H1 (cell line): ENCODE measurements at regions not wholly inside any gene's neighbourhood (a gene's known extent, or its start where the extent isn't known, plus 50 kb on each side); places are given as distances from the start of the nearest gene placed in this dataset.

Source experiments
- TF ChIP-seq, protein P1 (sequence below): fragments of 300-600 bp; sonication (generic); IDR thresholded peaks from 2 replicates; pipeline ENCODE4 v1.7.1; 2012; ENCODE audit warnings: low read length, moderate library complexity, mild to moderate bottlenecking, inconsistent platforms; ENCODE audit not compliant: insufficient replicate concordance

DNA sequence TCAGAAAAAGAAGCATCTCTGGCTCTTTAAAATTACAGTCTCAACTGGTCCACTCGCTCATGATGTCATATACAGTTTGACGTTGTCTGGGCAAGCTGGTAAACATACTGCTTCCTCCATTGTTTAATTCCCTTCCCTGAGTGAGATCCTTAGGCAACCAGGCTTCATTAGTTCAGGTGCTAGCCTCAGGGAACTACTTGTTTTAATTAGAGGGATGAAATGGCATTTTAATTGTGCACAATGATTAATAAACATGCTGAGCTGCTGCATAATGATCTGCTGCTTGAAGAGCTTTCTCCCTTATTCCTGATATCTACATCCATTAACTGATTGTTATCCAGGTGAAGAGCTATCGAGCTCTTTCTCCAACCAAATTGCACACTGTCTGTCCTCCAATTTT, 195.6 kb upstream of the ETAA1 start (continued):
- TF ChIP-seq, protein P1, sequence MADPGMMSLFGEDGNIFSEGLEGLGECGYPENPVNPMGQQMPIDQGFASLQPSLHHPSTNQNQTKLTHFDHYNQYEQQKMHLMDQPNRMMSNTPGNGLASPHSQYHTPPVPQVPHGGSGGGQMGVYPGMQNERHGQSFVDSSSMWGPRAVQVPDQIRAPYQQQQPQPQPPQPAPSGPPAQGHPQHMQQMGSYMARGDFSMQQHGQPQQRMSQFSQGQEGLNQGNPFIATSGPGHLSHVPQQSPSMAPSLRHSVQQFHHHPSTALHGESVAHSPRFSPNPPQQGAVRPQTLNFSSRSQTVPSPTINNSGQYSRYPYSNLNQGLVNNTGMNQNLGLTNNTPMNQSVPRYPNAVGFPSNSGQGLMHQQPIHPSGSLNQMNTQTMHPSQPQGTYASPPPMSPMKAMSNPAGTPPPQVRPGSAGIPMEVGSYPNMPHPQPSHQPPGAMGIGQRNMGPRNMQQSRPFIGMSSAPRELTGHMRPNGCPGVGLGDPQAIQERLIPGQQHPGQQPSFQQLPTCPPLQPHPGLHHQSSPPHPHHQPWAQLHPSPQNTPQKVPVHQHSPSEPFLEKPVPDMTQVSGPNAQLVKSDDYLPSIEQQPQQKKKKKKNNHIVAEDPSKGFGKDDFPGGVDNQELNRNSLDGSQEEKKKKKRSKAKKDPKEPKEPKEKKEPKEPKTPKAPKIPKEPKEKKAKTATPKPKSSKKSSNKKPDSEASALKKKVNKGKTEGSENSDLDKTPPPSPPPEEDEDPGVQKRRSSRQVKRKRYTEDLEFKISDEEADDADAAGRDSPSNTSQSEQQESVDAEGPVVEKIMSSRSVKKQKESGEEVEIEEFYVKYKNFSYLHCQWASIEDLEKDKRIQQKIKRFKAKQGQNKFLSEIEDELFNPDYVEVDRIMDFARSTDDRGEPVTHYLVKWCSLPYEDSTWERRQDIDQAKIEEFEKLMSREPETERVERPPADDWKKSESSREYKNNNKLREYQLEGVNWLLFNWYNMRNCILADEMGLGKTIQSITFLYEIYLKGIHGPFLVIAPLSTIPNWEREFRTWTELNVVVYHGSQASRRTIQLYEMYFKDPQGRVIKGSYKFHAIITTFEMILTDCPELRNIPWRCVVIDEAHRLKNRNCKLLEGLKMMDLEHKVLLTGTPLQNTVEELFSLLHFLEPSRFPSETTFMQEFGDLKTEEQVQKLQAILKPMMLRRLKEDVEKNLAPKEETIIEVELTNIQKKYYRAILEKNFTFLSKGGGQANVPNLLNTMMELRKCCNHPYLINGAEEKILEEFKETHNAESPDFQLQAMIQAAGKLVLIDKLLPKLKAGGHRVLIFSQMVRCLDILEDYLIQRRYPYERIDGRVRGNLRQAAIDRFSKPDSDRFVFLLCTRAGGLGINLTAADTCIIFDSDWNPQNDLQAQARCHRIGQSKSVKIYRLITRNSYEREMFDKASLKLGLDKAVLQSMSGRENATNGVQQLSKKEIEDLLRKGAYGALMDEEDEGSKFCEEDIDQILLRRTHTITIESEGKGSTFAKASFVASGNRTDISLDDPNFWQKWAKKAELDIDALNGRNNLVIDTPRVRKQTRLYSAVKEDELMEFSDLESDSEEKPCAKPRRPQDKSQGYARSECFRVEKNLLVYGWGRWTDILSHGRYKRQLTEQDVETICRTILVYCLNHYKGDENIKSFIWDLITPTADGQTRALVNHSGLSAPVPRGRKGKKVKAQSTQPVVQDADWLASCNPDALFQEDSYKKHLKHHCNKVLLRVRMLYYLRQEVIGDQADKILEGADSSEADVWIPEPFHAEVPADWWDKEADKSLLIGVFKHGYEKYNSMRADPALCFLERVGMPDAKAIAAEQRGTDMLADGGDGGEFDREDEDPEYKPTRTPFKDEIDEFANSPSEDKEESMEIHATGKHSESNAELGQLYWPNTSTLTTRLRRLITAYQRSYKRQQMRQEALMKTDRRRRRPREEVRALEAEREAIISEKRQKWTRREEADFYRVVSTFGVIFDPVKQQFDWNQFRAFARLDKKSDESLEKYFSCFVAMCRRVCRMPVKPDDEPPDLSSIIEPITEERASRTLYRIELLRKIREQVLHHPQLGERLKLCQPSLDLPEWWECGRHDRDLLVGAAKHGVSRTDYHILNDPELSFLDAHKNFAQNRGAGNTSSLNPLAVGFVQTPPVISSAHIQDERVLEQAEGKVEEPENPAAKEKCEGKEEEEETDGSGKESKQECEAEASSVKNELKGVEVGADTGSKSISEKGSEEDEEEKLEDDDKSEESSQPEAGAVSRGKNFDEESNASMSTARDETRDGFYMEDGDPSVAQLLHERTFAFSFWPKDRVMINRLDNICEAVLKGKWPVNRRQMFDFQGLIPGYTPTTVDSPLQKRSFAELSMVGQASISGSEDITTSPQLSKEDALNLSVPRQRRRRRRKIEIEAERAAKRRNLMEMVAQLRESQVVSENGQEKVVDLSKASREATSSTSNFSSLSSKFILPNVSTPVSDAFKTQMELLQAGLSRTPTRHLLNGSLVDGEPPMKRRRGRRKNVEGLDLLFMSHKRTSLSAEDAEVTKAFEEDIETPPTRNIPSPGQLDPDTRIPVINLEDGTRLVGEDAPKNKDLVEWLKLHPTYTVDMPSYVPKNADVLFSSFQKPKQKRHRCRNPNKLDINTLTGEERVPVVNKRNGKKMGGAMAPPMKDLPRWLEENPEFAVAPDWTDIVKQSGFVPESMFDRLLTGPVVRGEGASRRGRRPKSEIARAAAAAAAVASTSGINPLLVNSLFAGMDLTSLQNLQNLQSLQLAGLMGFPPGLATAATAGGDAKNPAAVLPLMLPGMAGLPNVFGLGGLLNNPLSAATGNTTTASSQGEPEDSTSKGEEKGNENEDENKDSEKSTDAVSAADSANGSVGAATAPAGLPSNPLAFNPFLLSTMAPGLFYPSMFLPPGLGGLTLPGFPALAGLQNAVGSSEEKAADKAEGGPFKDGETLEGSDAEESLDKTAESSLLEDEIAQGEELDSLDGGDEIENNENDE = no peak
